ENCODE measurements at regions not wholly inside any gene's neighbourhood (a gene's known extent, or its start where the extent isn't known, plus 50 kb on each side); places are given as distances from the start of the nearest gene placed in this dataset.

GRCh38 chr14:51534610-51535011, 117.1 kb upstream of the FRMD6 start:
- no peaks in the 10 kb centered on the region for H3K36me3 Mint-ChIP-seq
- H3K27ac Mint-ChIP-seq = no peak overlapping the region
- no peak overlapping the region for H3K4me3 Mint-ChIP-seq
- peaks cover 0 to 11% (median 7%) of the 10 kb centered on the region in 7 donors for H3K9me3 Mint-ChIP-seq
- DNase-seq = no peak
- no peaks in the 10 kb centered on the region for H3K4me1 Mint-ChIP-seq
- H3K27me3 Mint-ChIP-seq = peaks cover 0 to 8% (median 0%) of the 10 kb centered on the region in 3 donors
- no peak for ATAC-seq (ENCODE audit: low read depth in 2 of 2)

DNA sequence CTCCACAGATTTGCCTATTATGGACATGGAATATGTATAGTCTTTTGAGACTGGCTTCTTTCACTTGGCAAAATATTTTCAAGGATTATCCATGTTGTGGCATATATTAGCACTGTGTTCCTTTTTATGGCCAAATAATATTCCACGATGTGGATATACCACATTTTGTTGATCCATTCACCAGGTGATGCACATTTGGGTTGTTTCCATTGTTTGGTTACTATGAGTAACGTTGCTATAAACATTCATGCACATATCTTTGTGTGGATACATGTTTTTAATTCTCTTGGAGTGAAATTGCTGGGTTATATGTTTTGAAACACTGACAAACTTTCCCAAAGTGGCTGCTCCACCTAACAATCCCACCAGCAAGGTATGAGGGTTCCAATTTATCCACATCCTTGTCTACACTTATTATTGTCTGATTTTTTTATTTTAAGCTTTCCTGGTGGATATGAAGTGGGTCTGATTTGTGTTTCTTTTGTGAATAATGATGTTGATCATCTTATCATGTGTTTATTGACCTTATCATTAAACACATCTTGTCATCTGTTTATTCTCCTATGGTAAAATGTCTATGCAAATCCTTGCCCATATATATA, 116.2 kb upstream of the FRMD6 start:
- H3K4me3 Mint-ChIP-seq = no peak overlapping the region
- no peaks in the 10 kb centered on the region for H3K36me3 Mint-ChIP-seq
- no peak for DNase-seq
- H3K27ac Mint-ChIP-seq = no peak overlapping the region
- H3K4me1 Mint-ChIP-seq = no peaks in the 10 kb centered on the region
- no peak for ATAC-seq (ENCODE audit: low read depth in 2 of 2)
- H3K27me3 Mint-ChIP-seq = peaks cover 0 to 8% (median 3%) of the 10 kb centered on the region in 3 donors
- peaks cover 0 to 11% (median 7%) of the 10 kb centered on the region in 7 donors for H3K9me3 Mint-ChIP-seq

GRCh38 chr14:51538973-51539372, 112.7 kb upstream of the FRMD6 start:
- Mint-ChIP-seq H3K27ac (no peak overlapping the region), H3K4me1 (no peaks in the 10 kb centered on the region), H3K36me3 (no peaks in the 10 kb centered on the region), H3K27me3 (peaks cover 5 to 16% (median 8%) of the 10 kb centered on the region in 3 donors), H3K9me3 (peaks cover 0 to 11% (median 7%) of the 10 kb centered on the region in 7 donors), H3K4me3 (no peak overlapping the region)
- ATAC-seq (ENCODE audit: low read depth in 2 of 2) (no peak), DNase-seq (no peak)

- Mint-ChIP-seq H3K9me3 (peaks cover 0 to 11% (median 7%) of the 10 kb centered on the region in 7 donors), H3K4me1 (no peaks in the 10 kb centered on the region), H3K4me3 (no peak overlapping the region), H3K36me3 (no peaks in the 10 kb centered on the region), H3K27ac (no peak overlapping the region), H3K27me3 (peaks cover 5 to 16% (median 8%) of the 10 kb centered on the region in 3 donors)
- ATAC-seq (ENCODE audit: low read depth in 2 of 2) (no peak), DNase-seq (no peak)
Measured at GRCh38 chr14:51539571-51540037, 112.1 kb upstream of the FRMD6 start.

- Mint-ChIP-seq H3K36me3 (no peaks in the 10 kb centered on the region), H3K9me3 (peaks cover 0 to 8% (median 3%) of the 10 kb centered on the region in 7 donors), H3K4me1 (no peaks in the 10 kb centered on the region), H3K27ac (no peak overlapping the region), H3K4me3 (no peak overlapping the region), H3K27me3 (peaks cover 8 to 20% (median 8%) of the 10 kb centered on the region in 3 donors)
- no peak for DNase-seq
- ATAC-seq (ENCODE audit: low read depth in 2 of 2) = no peak
Measured at GRCh38 chr14:51540364-51540763, 111.3 kb upstream of the FRMD6 start.

- Mint-ChIP-seq H3K27me3 (peaks cover 17 to 23% (median 22%) of the 10 kb centered on the region in 3 donors), H3K4me3 (no peak overlapping the region), H3K27ac (no peak overlapping the region), H3K4me1 (no peaks in the 10 kb centered on the region), H3K9me3 (no peaks in the 10 kb centered on the region), H3K36me3 (no peaks in the 10 kb centered on the region)
- DNase-seq = no peak
- ATAC-seq (ENCODE audit: low read depth in 2 of 2) = no peak
Measured at GRCh38 chr14:51544471-51544870, 107.2 kb upstream of the FRMD6 start.

DNA sequence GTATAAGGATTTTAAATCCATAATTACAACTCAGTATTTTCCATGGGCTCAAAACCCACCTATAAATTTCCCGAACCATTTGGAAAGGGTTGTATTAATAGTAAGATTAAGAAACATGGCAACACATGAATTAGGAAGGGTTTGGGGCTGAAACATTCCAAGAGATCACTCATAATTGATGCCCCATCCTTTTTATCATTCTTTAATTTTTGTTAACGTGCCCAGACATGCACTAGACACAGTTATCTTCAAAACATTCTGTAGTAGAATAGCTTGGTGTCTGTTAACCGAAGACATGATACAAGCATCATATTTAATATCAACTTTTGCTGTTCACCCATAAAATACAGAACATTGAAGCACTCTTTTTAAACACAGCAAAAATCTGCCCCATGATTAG, 106.8 kb upstream of the FRMD6 start:
- Mint-ChIP-seq H3K9me3 (no peaks in the 10 kb centered on the region), H3K36me3 (no peaks in the 10 kb centered on the region), H3K27ac (no peak overlapping the region), H3K4me1 (no peaks in the 10 kb centered on the region), H3K4me3 (no peak overlapping the region), H3K27me3 (peaks cover 17 to 23% (median 22%) of the 10 kb centered on the region in 3 donors)
- no peak for ATAC-seq (ENCODE audit: low read depth in 2 of 2)
- no peak for DNase-seq

DNA sequence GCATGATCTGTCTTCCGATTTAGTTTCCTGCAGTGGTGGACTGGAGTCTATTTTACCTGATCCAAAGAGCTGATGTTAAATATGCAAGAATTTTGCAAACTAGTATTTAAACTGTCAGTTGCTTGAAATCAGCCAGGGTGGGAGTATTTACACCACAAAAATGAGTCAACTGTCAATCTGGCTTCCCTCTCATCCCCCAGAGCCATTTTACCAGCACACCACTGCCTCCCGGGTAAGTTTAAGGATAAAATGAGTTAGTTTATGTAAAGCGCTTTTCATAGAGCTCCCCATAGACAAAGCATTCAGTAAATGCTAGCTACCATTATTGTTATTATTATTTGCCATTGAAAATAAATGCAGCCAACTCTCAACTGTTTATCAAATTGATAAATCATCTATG, 106.3 kb upstream of the FRMD6 start:
- Mint-ChIP-seq H3K27me3 (peaks cover 17 to 22% (median 21%) of the 10 kb centered on the region in 3 donors), H3K9me3 (no peaks in the 10 kb centered on the region), H3K4me3 (no peak overlapping the region), H3K4me1 (no peaks in the 10 kb centered on the region), H3K27ac (no peak overlapping the region), H3K36me3 (no peaks in the 10 kb centered on the region)
- no peak for ATAC-seq (ENCODE audit: low read depth in 2 of 2)
- DNase-seq = no peak

- Mint-ChIP-seq H3K36me3 (no peaks in the 10 kb centered on the region), H3K27me3 (peaks cover 17 to 22% (median 20%) of the 10 kb centered on the region in 3 donors), H3K9me3 (no peaks in the 10 kb centered on the region), H3K27ac (no peak overlapping the region), H3K4me1 (no peaks in the 10 kb centered on the region), H3K4me3 (no peak overlapping the region)
- ATAC-seq (ENCODE audit: low read depth in 2 of 2) = no peak
- DNase-seq = no peak
Measured at GRCh38 chr14:51546099-51546498, 105.6 kb upstream of the FRMD6 start.

DNA sequence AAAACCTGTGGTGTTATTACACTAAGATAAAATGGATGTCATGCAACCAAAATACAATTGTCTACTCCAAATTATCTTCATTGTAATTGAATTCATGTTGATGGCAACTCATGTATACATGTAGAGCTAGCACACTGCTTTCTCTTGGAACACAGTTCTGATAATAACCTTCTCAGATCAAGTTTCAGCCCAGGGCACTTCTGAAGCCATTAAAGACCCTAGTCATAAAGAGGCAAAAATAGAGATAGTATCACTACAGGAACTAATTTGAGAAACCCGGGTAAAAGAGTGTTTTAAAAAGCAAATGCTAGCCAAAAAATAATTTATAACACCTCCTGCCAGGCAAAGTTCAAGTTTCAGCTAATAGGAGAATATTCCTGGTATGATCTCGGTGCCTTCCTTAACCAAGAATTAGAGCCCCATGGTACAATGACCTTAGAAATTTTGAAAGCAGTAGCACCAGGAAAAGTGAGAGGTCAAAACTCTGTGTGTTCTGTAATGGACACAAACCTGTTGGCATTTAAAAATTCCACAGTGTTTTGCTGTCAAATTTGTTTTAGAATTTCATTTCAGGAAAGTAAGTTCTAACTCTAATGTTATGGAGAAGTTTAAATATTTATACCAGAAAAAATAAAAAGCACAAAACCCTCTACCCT, 105.0 kb upstream of the FRMD6 start:
- H3K36me3 Mint-ChIP-seq = no peaks in the 10 kb centered on the region
- DNase-seq = no peak
- H3K27me3 Mint-ChIP-seq = peaks cover 15 to 17% (median 16%) of the 10 kb centered on the region in 3 donors
- H3K4me1 Mint-ChIP-seq = no peaks in the 10 kb centered on the region
- H3K9me3 Mint-ChIP-seq = no peaks in the 10 kb centered on the region
- ATAC-seq (ENCODE audit: low read depth in 2 of 2) = no peak
- H3K27ac Mint-ChIP-seq = no peak overlapping the region
- H3K4me3 Mint-ChIP-seq = no peak overlapping the region

- no peak overlapping the region for H3K27ac Mint-ChIP-seq
Measured at GRCh38 chr14:51547260-51547659, 104.5 kb upstream of the FRMD6 start.

GRCh38 chr14:51547701-51548100, 104.0 kb upstream of the FRMD6 start:
- no peaks in the 10 kb centered on the region for H3K4me1 Mint-ChIP-seq

More at GRCh38 chr14:51547260-51547659, 104.5 kb upstream of the FRMD6 start:
- no peaks in the 10 kb centered on the region for H3K36me3 Mint-ChIP-seq
- H3K9me3 Mint-ChIP-seq = no peaks in the 10 kb centered on the region
- H3K4me1 Mint-ChIP-seq = no peaks in the 10 kb centered on the region
- ATAC-seq (ENCODE audit: low read depth in 2 of 2) (no peak), DNase-seq (no peak)
- peaks cover 15 to 17% (median 15%) of the 10 kb centered on the region in 3 donors for H3K27me3 Mint-ChIP-seq
- no peak overlapping the region for H3K4me3 Mint-ChIP-seq

GRCh38 chr14:51548187-51548586, 103.5 kb upstream of the FRMD6 start:
- Mint-ChIP-seq H3K36me3 (no peaks in the 10 kb centered on the region), H3K4me1 (no peaks in the 10 kb centered on the region), H3K9me3 (no peaks in the 10 kb centered on the region), H3K27me3 (peaks cover 15 to 18% (median 15%) of the 10 kb centered on the region in 3 donors), H3K4me3 (no peak overlapping the region), H3K27ac (no peak overlapping the region)
- DNase-seq (no peak), ATAC-seq (ENCODE audit: low read depth in 2 of 2) (no peak)

More at GRCh38 chr14:51547701-51548100, 104.0 kb upstream of the FRMD6 start:
- H3K27me3 Mint-ChIP-seq = peaks cover 15% of the 10 kb centered on the region in 3 donors
- no peak for ATAC-seq (ENCODE audit: low read depth in 2 of 2)
- no peaks in the 10 kb centered on the region for H3K36me3 Mint-ChIP-seq
- DNase-seq = no peak
- H3K9me3 Mint-ChIP-seq = no peaks in the 10 kb centered on the region
- H3K27ac Mint-ChIP-seq = no peak overlapping the region
- no peak overlapping the region for H3K4me3 Mint-ChIP-seq

DNA sequence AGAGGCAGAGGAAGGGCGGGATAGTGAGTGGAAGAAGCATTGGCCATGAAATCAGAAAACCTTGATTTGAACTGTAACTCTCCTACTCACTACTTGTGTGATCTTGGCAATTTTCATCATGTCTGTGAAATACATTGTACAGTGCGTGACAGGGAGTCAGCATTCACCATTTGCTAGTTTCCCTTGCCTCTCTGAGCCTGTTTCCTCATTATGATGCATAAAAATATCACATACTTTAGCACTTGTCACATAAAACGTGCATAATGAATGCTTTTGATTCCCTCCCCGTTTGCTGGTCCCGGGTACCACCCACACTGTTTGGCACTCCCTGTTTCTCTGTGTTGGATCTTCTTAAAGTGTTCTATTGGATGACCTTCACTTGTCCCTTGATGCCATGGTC, 101.1 kb upstream of the FRMD6 start:
- ATAC-seq (ENCODE audit: low read depth in 2 of 2) = no peak
- Mint-ChIP-seq H3K9me3 (no peaks in the 10 kb centered on the region), H3K4me1 (no peaks in the 10 kb centered on the region), H3K27ac (no peak overlapping the region), H3K36me3 (no peaks in the 10 kb centered on the region), H3K27me3 (peaks cover 8 to 15% (median 13%) of the 10 kb centered on the region in 3 donors), H3K4me3 (no peak overlapping the region)
- no peak for DNase-seq

All from naive B cell (primary cell).